ENCODE measurements at regions not wholly inside any gene's neighbourhood (a gene's known extent, or its start where the extent isn't known, plus 50 kb on each side); places are given as distances from the start of the nearest gene placed in this dataset.
"Not testable (repeated sequence)": the region's sequence is repeated elsewhere in the genome, so short reads cannot be mapped to it uniquely, and the experiment has no call there.

DNA sequence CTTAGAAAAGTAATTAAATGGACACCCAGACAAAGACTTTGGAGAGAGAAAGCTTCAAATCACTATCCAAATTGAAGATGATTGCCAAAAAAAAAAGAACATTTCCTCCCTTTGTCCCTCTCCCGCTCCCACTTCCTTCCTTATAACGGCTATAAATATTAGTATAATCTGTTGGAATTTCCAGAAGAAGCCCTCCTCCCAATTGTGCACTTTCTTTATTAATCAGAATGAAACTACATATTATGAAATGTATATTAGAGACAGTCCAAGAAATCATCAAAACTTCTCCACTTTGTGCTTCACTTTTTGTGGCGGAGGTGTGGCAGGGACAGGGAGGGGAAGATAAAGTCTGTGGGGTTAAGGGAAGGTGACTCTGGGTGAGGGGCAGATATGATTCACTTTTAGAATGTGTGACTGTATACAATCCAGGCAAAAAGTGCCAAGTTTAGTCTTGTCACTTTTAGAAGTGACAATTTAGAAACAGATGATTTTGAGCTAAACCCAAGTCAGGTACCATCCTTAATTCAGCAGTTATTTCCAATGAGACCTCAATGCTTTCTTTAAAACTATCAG lies 195.0 kb upstream of the MARCKS start:
- FAIRE-seq, result no peak

- no peak for FAIRE-seq
Observed at GRCh38 chr6:113662688-113663333, 194.3 kb upstream of the MARCKS start.

GRCh38 chr6:113664909-113665308 lies 192.2 kb upstream of the MARCKS start:
- no peak for FAIRE-seq

- FAIRE-seq, result no peak
Observed at GRCh38 chr6:113668641-113669408, 188.3 kb upstream of the MARCKS start.

- FAIRE-seq, result no peak
Observed at GRCh38 chr6:113669606-113670005, 187.5 kb upstream of the MARCKS start.

- FAIRE-seq, result no peak
Observed at GRCh38 chr6:113671421-113671820, 185.7 kb upstream of the MARCKS start.

DNA sequence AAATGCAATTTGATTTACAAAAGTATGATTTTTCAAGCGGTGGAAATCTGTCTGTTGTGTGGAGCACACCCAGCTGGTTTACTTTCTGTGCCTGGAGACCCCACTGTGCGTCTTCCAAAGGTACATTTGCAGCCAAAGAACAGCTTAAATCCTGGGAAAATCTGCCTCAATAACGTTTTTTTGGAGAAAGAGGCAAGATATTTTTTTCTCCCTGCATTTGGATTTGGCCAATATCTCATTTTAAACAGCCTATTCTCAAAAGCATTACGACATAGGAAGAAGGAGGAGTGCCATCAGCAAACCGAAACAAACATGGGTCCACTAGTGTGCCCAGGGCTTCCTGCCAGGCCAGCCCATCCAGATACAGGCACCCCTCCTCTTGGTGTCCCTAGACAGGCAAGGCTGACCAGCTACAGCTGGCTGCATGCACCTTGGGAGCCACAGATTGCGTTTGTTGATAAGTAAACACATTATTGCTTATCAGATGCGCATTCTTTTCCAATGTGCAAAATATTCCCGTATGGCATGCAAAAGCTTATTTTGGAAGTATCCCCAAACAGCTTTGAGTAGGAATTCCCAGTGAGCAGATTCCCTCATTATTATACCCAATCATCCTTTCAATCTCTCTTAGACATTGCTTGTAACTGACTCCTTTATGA lies 184.5 kb upstream of the MARCKS start:
- no peak for FAIRE-seq

DNA sequence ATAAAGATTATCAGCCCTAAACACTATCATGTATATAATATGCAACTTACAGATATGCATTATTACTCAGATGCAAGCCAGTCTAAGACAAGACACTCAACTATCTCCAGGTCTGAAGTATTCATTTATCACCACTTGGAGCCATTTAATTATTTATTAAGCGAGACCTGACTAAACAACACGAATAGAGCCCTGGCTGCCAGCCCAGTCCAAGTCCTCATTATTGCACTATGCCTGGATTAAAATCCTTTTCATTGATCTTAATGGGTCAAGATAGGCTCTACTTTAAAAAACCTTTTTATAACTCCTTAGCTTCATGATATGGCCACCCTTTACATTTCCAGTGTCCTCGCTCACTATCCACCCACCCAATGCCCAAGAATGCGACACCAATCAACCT lies 183.1 kb upstream of the MARCKS start:
- no peak for FAIRE-seq

DNA sequence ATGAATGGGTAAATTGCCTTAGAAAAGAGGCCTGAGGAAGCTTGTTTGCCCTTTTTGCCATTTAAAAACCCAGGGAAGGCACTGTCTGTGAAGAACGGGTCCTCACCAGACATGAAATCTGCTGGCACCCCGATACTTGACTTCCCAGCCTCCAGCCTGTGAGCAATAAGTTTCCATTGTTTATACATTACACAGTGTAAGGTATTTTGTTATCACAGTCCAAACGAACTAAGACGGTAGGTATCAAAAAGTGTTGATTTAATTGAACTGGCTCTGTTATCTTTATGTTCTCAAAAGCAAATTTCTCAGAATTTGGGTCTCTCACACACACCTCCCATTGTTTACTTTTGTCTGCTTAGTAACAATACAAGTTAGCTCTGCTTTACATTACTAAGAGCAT lies 181.1 kb upstream of the MARCKS start:
- no peak for FAIRE-seq

GRCh38 chr6:113676968-113677367 lies 180.2 kb upstream of the MARCKS start:
- FAIRE-seq, result no peak

- no peak for FAIRE-seq
Observed at GRCh38 chr6:113679051-113679450, 178.1 kb upstream of the MARCKS start.

GRCh38 chr6:113680301-113680700 lies 176.8 kb upstream of the MARCKS start:
- no peak for FAIRE-seq

- no peak for FAIRE-seq
Observed at GRCh38 chr6:113683968-113684367, 173.2 kb upstream of the MARCKS start.

DNA sequence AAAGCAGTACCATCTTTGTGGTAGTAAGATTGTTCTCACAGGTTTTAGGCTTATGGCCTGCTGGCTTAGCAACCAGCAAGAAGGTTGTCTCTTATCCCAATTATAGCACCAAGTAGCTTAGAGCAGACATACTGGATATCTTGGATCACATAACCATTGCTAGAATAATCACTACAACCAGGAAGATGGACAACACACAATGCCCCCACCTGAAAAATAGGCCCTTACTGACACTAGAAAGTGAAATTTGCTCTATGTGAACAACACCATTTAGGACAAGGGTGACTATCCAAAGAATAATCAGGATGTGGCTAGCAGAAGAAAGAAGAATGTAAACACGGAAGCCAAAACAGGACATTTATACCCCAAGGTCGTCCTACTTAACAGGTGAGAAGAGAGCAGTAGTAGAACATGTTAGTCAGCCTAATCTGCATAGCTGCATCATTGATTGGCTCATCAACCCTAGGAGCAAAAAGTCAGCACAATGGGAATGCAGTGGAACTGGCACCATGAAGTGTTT lies 172.7 kb upstream of the MARCKS start:
- no peak for FAIRE-seq

DNA sequence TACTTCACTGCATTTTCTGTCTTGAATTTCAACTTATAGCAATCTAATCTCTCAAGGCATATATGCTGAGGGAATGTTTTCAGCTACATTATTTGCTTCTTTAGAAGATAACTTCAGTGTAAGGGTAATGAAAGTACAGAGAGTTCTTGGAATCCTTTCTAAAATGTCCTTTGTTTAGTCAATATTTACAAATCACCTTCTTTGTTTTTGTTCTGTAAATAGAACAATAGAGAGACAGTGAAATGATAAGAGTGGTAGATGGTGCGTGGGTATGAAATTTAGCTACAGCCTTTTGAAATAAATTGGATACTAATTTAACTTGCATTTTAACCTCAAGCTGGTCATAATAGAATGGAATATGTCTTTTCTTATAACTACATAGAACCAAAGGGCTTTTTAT lies 171.1 kb upstream of the MARCKS start:
- no peak for FAIRE-seq

GRCh38 chr6:113689620-113690019 lies 167.5 kb upstream of the MARCKS start:
- FAIRE-seq, result not testable (repeated sequence)

DNA sequence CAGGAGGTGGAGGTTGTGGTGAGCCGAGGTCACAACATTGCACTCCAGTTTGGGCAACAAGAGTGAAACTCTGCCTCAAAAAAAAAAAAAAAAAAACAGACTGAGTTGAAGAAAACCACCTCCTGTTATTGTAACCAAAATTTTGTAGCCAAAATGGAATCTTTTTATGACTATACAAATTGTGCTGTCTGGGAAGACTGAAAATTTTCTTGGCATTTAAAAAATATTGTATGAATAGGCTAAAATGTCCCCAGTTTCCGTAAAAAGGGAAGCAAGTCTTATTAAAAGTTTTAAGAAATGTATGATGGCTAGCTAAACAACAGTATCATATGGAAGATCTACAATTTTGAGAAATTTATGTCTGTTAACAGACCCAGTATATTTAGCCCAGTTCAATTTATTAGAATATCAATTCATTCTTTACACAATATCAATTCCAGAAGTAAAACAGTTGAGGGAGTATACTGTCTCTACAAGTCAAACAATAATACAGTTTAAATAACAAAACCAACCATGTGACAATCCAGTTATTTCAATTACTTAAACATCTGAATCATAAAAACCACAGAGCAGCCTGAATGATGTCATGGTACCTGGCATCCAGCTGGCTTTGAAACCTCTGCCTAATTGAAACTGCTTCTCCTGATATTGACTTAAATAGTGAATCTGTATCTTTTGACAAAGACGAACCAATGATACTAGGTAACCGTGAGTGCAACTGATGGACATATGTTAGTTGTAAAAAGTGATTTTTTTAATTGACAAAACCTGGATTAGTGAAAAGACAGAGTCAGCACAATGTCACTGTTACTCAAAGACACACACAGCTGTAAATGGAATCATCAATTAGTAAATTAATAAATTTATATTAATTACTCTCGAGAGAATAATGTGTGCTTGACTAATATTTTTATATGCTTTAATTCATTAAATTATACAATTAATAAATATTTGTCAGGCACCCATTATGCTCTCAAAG lies 166.6 kb upstream of the MARCKS start:
- no peak for FAIRE-seq

DNA sequence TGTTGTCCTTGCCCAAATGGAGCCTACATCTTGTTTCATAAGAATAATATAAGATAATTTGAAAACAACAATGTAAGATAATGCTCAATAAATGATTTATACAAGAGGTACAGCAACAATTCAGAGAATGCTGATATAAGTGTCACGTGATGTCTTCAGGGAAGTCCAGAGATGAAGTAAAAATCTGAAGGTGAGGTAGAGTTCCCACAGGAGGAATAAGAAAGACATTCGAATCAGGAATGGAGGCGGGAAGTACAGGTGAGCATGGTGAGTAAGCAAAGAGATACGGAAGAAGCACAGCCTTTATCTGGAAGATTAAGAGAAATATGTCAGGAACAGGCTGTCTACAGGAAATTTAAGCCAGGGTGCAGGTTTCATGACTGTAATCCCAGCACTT lies 165.9 kb upstream of the MARCKS start:
- FAIRE-seq, result no peak

GRCh38 chr6:113693851-113694250 lies 163.3 kb upstream of the MARCKS start:
- FAIRE-seq, result no peak

DNA sequence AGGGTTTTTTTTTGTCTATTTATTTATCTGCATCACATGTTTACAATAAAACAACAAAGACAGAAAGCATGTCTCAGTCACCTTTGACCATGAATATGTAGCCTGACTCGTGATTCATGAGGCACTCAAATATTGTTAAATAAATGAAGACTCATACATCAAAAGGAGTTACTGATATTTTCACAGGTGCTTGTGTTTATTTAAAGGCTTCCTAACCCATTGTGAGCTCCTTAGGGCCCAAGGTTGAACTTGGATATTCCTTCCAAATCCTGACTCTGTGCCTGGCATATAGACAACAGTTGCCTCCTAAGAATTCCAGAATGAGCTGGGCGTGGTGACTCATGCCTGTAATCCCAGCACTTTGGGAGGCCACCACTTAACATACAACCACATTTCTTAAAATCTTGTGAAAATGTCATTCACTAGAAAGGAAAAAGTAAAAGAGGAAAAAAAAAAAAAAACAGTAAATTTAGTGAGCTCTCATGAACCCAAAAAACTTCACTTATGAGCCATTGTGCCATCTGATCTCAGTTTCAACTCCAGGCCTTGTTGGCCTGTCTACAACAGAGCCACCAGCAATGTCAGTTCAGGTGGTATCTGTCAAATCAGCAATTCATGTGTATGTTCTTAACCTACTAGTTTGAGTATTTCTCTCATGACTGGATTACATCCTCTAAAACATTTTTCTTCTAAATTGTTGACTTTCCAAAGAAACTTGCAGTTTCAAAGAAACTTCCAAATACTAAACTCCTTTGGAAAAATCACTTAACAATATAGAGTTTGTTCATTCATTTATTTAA lies 162.7 kb upstream of the MARCKS start:
- no peak for FAIRE-seq

GRCh38 chr6:113695516-113695915 lies 161.6 kb upstream of the MARCKS start:
- no peak for FAIRE-seq

All from G401.6 (cell line).